Tibial artery (tissue), 4 donors: ENCODE measurements at regions not wholly inside any gene's neighbourhood (a gene's known extent, or its start where the extent isn't known, plus 50 kb on each side); places are given as distances from the start of the nearest gene placed in this dataset.

Experiments
- DNase-seq, 2 donors: peaks; one replicate each; pipeline ENCODE4 v3.0.0-alpha.2; 2019
- H3K27ac ChIP-seq, 2 donors: fragments of 200-600 bp; sonication (generic) in 1 of 2; 1 replicate in 1 of 2; 2 replicates in 1 of 2; pipeline ENCODE4 v1.5.1; 2018 to 2019; ENCODE audit warnings: mild to moderate bottlenecking in 1 of 2
- H3K27me3 ChIP-seq, 2 donors: fragments of 200-600 bp; sonication (generic) in 1 of 2; one replicate each; pipeline versions ENCODE4 v1.5.1 to v1.6.0; 2016 to 2019
- H3K36me3 ChIP-seq, 3 donors: fragments of 200-600 bp; sonication (generic) in 2 of 3; one replicate each; pipeline ENCODE4 v1.5.1; 2016 to 2019; ENCODE audit warnings: mild to moderate bottlenecking in 2 of 3
- H3K4me1 ChIP-seq, 4 donors: fragments of 200-600 bp; sonication (generic) in 2 of 4; 1 replicate in 3 of 4; 2 replicates in 1 of 4; pipeline ENCODE4 v1.5.1; 2016 to 2019
- H3K4me3 ChIP-seq, 2 donors: fragments of 200-600 bp; sonication (generic) in 1 of 2; 1 replicate in 1 of 2; 2 replicates in 1 of 2; pipeline ENCODE4 v1.5.1; 2018 to 2019; ENCODE audit warnings: mild to moderate bottlenecking in 2 of 2
- H3K9me3 ChIP-seq, 3 donors: fragments of 200-600 bp; sonication (generic) in 1 of 3; one replicate each; pipeline ENCODE4 v1.5.1; 2016 to 2019
- intact Hi-C: fragments of 100-400 bp; cut with DNase I; formaldehyde crosslinking; loops from one replicate; pipeline ENCODE4 v1.15.0; 2023; ENCODE audit warnings: low total_unique reads
- TF ChIP-seq, protein P1 (sequence below), 2 experiments: fragments of 200-600 bp in 1 of 2; fragments of 450-650 bp in 1 of 2; IDR thresholded peaks; one replicate each; pipeline ENCODE4 v1.5.1; 2017 to 2019; ENCODE audit warnings: antibody characterized with exemption in 2 of 2, mild to moderate bottlenecking in 1 of 2, moderate library complexity in 1 of 2

- DNase-seq = no peak
- H3K36me3 ChIP-seq = no peaks in the 10 kb centered on the region
Measured at GRCh38 chr12:97292588-97292987, 170.0 kb upstream of the RMST start.

DNA sequence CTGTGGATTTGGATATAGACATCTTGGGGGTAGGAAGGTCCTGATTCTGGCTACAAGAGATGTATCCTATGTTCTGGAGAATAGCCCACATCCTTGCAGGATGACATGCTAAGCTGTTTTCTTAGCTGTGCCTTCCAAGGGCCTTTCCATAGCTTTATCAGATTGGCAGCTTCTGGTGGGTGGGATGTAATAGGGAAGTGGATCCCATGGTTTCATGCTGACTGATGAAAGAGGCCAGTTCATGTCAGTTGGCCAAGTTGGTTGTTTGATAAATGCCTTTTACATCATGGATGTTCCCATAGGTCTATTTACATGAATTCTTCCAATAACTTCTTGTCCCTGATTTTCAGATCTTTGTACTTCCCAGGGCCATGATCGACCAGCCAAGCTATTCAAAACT, 169.1 kb upstream of the RMST start:
- intact Hi-C loops = no loop called here
- H3K4me1 ChIP-seq = no peaks in the 10 kb centered on the region
- H3K27me3 ChIP-seq = no peaks in the 10 kb centered on the region
- no peak for DNase-seq
- no peak overlapping the region for H3K27ac ChIP-seq
- TF ChIP-seq, protein P1, sequence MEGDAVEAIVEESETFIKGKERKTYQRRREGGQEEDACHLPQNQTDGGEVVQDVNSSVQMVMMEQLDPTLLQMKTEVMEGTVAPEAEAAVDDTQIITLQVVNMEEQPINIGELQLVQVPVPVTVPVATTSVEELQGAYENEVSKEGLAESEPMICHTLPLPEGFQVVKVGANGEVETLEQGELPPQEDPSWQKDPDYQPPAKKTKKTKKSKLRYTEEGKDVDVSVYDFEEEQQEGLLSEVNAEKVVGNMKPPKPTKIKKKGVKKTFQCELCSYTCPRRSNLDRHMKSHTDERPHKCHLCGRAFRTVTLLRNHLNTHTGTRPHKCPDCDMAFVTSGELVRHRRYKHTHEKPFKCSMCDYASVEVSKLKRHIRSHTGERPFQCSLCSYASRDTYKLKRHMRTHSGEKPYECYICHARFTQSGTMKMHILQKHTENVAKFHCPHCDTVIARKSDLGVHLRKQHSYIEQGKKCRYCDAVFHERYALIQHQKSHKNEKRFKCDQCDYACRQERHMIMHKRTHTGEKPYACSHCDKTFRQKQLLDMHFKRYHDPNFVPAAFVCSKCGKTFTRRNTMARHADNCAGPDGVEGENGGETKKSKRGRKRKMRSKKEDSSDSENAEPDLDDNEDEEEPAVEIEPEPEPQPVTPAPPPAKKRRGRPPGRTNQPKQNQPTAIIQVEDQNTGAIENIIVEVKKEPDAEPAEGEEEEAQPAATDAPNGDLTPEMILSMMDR (IDR thresholded peaks at IDR 0.05) = no peak
- H3K4me3 ChIP-seq = no peak overlapping the region
- no peaks in the 10 kb centered on the region for H3K9me3 ChIP-seq
- H3K36me3 ChIP-seq = no peaks in the 10 kb centered on the region

More at GRCh38 chr12:97292588-97292987, 170.0 kb upstream of the RMST start:
- H3K27me3 ChIP-seq = no peaks in the 10 kb centered on the region
- H3K27ac ChIP-seq = no peak overlapping the region
- H3K9me3 ChIP-seq = no peaks in the 10 kb centered on the region
- H3K4me3 ChIP-seq = no peak overlapping the region
- TF ChIP-seq, protein P1 (IDR thresholded peaks at IDR 0.05) = no peak
- H3K4me1 ChIP-seq = no peaks in the 10 kb centered on the region
- intact Hi-C loops = no loop called here

GRCh38 chr12:97299847-97300246, 162.8 kb upstream of the RMST start:
- no peaks in the 10 kb centered on the region for H3K4me1 ChIP-seq
- H3K27ac ChIP-seq = no peak overlapping the region
- intact Hi-C loops = no loop called here
- TF ChIP-seq, protein P1 (IDR thresholded peaks at IDR 0.05) = no peak
- no peaks in the 10 kb centered on the region for H3K36me3 ChIP-seq
- H3K27me3 ChIP-seq = no peaks in the 10 kb centered on the region
- H3K9me3 ChIP-seq = no peaks in the 10 kb centered on the region
- DNase-seq = no peak
- H3K4me3 ChIP-seq = no peak overlapping the region

- H3K4me3 ChIP-seq = no peak overlapping the region
- no peak for DNase-seq
- TF ChIP-seq, protein P1 (IDR thresholded peaks at IDR 0.05) = no peak
- H3K9me3 ChIP-seq = no peaks in the 10 kb centered on the region
- intact Hi-C loops = no loop called here
- H3K27ac ChIP-seq = no peak overlapping the region
- no peaks in the 10 kb centered on the region for H3K36me3 ChIP-seq
- no peaks in the 10 kb centered on the region for H3K27me3 ChIP-seq
- H3K4me1 ChIP-seq = no peaks in the 10 kb centered on the region
Measured at GRCh38 chr12:97300431-97300830, 162.2 kb upstream of the RMST start.

GRCh38 chr12:97300891-97301290, 161.7 kb upstream of the RMST start:
- Histone ChIP-seq H3K36me3 (no peaks in the 10 kb centered on the region), H3K4me1 (no peaks in the 10 kb centered on the region), H3K27ac (no peak overlapping the region), H3K4me3 (no peak overlapping the region), H3K9me3 (no peaks in the 10 kb centered on the region), H3K27me3 (no peaks in the 10 kb centered on the region)
- DNase-seq = no peak
- intact Hi-C loops = no loop called here
- TF ChIP-seq, protein P1 (IDR thresholded peaks at IDR 0.05) = no peak

DNA sequence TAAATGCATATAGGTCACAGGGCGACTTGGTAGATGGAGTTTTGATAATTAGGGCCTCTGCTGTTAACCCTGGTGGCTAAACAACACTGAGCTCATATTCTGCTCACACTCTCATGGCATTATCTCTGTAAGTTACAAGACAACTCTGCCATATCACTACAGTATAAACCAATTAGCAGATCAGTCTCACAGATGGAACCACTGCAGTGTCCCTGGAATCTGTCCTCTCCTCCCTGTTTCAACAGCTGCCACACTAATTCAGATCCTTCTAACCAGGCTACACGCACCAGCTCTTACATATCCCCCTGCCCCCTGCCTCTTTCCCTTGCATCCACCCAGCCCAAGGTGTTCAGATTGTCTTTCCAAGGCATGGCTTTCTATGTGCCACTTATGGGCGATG, 161.0 kb upstream of the RMST start:
- Histone ChIP-seq H3K27ac (no peak overlapping the region), H3K4me1 (no peaks in the 10 kb centered on the region), H3K27me3 (no peaks in the 10 kb centered on the region), H3K4me3 (no peak overlapping the region), H3K36me3 (no peaks in the 10 kb centered on the region), H3K9me3 (no peaks in the 10 kb centered on the region)
- intact Hi-C loops = no loop called here
- DNase-seq = no peak
- TF ChIP-seq, protein P1 (IDR thresholded peaks at IDR 0.05) = no peak
